ENCODE measurements at regions not wholly inside any gene's neighbourhood (a gene's known extent, or its start where the extent isn't known, plus 50 kb on each side); places are given as distances from the start of the nearest gene placed in this dataset.

GRCh38 chr13:64917566-64917965 lies 2312.6 kb downstream of the PCDH9 start:
- no peak for DNase-seq (ENCODE audit: low spot score)

- DNase-seq (ENCODE audit: low spot score) = no peak
Observed at GRCh38 chr13:64912141-64912540, 2318.0 kb downstream of the PCDH9 start.

DNA sequence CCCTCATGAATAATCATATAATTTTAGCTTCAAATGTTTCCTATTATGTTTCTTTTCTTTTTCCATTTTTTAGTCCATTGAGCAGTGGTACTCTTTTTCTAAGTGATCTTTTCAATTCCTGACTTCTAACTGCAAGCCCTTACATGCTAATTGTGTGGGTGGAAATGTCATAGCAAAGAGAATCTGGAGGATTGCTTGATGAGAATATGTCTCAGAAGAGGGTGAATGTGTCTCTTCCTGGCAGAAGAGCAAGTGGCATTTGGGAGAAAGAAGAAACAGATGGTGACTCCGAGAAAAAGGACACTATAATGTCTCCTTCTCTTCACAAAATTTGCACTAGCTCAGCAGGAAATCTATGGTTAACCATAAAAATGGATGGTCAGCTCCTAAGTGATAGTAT lies 2320.0 kb downstream of the PCDH9 start:
- DNase-seq (ENCODE audit: low spot score) = peak; percentile 31

GRCh38 chr13:64909184-64909583 lies 2321.0 kb downstream of the PCDH9 start:
- no peak for DNase-seq (ENCODE audit: low spot score)

DNA sequence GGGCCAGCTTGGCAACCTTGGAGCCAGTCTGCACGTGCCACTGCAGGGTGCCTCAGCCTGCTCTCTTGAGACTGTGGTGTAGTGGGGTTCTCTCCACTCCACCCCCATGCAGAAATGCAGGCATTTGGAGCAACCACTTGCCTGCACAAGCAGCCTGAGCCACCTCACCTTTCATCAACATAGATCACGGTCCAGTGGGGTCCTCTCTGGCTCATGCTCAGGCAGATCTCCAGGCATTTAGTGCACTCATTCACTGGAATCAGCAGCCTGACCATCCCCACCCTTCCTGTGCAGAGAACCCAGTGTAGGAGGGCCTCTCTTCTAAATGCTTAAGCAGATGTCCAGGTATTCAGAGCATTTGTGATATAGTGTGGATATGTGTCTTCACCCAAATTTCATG lies 2330.1 kb downstream of the PCDH9 start:
- no peak for DNase-seq (ENCODE audit: low spot score)

- DNase-seq (ENCODE audit: low spot score) = no peak
Observed at GRCh38 chr13:64884976-64885375, 2345.2 kb downstream of the PCDH9 start.

DNA sequence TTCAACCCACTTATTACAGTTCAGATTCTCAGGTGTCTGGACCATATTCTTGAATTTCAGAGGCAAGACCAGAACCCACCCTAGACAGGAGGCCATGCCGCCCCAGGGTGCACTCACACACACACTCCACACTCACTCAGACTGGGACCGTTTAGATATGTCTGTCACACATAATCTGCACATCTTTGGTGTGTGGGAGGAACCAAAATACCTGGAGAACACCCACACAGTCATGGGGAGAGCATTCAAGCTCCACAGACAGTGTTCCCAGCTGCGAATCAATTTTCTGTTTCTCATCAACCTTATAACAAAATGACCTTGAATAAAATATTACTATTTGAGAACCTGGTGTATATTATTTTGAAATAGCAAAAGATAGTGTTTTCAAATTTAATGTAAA lies 2353.0 kb downstream of the PCDH9 start:
- DNase-seq (ENCODE audit: low spot score) = no peak

DNA sequence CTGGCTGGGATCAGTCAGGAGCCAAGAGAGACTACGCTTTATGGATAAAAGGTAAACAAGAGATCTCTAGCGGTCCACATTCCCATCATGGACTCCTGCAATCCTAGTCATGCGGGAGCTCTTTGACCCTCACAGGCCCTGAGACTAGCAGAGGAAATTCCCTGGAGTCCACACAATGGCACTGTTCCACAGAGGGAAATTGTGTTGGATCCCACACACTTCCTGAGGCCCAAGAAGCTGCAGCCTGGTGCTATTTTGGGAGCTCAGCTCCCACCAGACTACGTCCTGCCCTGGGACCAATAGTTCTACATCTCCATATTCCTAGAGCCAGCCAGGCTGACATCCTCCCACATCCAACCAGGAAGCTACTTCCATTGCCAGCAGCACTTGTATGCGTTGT lies 2358.4 kb downstream of the PCDH9 start:
- DNase-seq (ENCODE audit: low spot score) = no peak

DNA sequence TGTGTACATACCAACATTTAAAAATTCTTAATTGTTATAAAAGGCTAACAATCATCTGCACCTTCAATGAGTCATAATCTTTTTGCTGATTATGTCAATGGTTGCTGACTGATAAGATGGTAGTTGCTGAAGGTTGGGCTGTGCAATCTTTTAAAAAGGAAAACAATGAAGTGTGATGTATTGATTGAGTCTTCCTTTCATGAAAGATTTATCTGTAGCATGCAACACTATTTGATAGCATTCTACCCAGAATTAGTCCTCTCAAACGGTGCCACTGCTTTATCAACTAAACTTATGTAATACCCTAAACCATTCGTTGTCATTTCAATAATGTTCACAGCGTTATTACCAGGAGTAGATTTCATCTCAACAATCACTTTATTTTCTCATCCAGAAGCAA lies 2360.6 kb downstream of the PCDH9 start:
- DNase-seq (ENCODE audit: low spot score) = no peak

GRCh38 chr13:64867856-64868255 lies 2362.3 kb downstream of the PCDH9 start:
- no peak for DNase-seq (ENCODE audit: low spot score)

DNA sequence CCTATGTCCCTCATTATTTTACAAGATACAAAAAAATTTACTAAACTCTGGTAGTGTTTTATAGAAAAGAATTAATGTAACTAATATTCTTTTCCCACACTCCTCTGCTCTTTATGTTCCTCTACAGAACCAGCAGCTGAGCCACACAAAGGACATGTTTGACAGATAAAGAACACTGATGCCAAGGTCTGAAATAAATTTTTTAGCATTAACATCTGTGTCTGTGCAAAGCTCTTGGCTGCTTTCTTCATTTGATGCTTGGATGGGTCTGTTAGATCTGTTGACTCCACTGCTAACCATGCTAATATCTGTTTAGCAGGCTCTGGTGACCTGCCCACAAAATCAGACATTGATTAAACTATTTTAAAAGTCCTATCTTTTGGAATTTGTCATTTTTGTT lies 2363.8 kb downstream of the PCDH9 start:
- DNase-seq (ENCODE audit: low spot score) = no peak

DNA sequence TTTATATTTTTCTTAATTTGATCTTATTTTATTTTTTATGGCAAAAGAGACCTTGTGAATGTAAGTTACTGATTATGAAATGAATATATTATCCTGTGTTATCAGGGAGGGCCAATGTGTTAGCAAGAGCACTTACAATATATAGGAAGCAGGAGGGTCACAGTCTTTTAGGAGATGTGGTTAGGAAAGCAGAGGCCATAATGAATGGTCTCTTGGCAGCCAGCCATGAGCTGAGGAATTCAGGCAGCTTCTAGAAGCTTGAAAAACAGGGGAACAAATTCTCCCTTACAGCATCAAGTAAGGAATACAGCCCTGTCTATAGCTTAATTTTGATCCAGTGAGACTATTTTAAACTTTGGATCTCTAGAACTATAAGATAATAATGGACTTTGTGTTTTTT lies 2374.6 kb downstream of the PCDH9 start:
- no peak for DNase-seq (ENCODE audit: low spot score)

DNA sequence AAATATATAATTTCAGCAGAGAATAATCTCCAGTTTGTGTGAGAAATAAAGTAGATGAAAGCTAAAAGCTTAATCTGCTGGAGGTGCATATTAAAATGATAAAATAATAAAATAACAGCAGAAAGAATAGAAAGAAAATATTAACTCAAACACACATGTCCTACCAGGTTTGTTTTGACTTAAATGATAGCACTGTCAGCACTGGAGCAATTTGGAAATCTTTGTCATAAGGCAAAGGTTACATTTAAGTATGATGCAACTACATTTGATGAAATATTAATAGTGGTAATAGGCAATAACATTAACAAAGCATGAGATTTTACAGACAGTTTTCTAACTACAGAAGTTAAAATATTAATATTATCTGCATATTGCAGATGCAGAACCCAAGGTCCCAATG lies 2380.1 kb downstream of the PCDH9 start:
- DNase-seq (ENCODE audit: low spot score) = no peak

DNA sequence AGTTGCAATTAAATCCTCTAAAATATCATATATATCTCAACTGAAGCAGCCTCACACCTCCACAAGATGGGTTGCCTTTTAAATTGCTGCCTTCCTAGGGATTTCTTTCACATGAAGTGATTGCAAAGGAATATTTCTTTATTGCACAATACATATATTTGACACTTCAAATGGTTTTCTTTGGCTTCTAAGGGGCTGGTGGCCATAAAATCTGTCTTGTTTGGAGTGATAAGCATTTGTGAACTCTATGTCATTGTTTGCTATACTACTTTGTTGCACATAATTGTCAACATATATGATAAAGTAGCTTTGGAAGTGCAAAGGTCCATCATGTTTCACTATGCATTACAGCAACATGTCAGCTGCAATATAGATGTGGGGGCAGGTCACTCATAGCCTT lies 2380.9 kb downstream of the PCDH9 start:
- no peak for DNase-seq (ENCODE audit: low spot score)

DNA sequence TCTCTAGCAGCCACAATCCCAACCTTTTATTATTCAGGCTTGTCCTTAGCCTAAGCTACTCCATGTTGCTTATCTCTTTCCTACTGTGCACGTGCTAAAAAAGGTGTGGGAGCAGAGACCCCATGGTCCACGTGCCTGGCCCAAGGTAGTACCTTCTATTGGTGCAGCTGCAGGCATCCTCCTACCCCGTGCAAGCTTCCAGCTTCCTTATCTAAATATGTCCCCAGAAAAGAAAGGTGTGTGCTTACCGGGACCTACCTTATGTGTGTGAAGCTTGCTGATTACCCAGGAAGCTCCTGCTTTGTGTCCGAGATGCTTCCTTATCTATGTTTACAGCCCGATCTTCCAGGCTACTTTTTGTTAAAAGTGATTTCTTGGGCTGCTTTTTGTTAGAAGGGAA lies 2382.4 kb downstream of the PCDH9 start:
- DNase-seq (ENCODE audit: low spot score) = no peak

DNA sequence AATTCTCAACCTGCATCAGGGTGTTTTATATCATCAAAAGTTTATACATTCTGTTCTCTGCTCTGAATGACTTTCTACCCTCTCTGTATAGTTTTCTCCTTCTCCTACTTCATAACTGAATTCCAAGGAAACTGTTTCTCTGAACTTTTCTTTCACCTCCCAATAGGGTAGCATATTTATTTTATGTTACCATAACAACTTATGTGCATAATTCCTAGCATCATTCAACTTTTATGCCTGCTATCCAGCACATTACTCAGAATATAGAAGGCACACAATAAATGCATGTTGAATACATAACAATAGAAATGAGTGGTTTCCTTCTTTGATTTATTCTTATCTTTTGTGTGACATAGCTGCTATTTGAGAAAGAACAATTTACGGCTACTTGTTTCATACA lies 2385.0 kb downstream of the PCDH9 start:
- DNase-seq (ENCODE audit: low spot score) = no peak

DNA sequence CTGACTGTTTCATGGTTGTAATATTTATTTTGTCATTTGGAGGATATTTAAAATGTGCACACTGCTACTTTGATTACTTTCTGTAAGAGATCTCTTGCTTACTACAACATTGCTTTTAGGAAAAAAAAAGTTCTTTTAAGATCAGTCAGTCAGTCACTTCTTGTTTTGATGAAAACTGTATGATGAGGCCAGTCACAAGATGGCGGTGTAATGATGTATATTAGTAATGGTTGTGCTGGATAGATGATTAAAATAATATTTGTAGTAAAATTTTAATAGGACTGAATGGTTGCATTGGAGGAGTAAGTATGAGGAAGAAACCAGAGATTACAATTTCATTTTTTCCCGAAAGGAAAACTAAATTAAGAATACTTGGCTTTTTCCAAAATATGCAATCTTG lies 2411.1 kb downstream of the PCDH9 start:
- DNase-seq (ENCODE audit: low spot score) = no peak

GRCh38 chr13:64817691-64818090 lies 2412.4 kb downstream of the PCDH9 start:
- DNase-seq (ENCODE audit: low spot score) = no peak

GRCh38 chr13:64810750-64811149 lies 2419.4 kb downstream of the PCDH9 start:
- no peak for DNase-seq (ENCODE audit: low spot score)

DNA sequence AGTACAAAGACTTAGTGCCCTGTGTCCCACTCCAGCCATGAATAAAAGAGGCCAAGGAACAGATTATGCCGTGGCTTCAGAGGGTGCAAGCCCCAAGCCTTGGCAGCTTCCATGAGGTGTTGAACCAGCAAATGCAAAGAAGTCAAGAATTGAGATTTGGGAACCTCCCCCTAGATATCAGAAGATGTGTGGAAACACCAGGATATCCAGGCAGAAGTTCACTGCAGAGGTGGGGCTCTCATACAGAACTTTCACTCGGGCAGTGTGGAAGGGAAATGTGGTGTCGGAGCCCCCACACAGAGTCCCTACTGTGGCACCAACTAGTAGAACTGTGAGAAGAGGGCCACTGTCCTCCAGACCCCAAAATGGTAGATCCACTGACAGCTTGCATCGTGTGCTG lies 2421.4 kb downstream of the PCDH9 start:
- DNase-seq (ENCODE audit: low spot score) = no peak

DNA sequence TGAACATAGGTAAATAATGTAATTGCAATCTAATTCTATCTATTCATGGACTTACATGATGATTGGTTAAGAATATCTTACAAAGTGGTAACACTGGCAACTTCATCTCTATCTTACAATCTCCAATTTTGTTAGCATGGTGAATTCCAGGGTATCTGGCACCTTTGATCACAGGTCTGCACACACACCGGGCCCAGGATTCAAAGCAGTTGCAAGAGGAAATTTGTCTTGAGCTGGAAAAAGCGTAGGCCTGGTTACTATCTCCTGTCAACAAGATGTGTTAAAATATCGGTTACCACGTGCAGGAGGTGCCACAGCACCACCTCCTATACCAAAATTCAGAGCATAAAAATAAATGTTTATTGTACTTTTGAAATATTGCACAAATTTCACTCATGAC lies 2428.4 kb downstream of the PCDH9 start:
- DNase-seq (ENCODE audit: low spot score) = no peak

DNA sequence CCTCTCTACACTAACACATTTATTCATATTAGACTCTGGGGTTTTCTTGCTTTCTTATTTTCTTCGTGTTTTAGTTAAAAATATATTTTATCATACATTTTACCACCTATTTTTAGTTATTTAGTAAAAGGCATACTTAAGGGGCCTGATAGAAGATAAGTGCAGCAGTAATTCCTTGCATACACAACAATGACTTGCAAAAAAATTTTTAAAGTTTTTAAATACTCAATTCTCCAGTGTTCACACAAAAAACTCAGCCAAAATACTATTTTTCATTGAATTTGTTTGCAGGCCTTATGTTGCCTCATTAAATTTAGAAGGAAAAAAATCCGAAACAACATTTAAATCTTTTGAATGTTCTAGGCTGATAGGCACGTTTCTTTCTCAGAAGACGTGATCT lies 2431.7 kb downstream of the PCDH9 start:
- DNase-seq (ENCODE audit: low spot score) = no peak

GRCh38 chr13:64793592-64793991 lies 2436.5 kb downstream of the PCDH9 start:
- DNase-seq (ENCODE audit: low spot score) = no peak

DNA sequence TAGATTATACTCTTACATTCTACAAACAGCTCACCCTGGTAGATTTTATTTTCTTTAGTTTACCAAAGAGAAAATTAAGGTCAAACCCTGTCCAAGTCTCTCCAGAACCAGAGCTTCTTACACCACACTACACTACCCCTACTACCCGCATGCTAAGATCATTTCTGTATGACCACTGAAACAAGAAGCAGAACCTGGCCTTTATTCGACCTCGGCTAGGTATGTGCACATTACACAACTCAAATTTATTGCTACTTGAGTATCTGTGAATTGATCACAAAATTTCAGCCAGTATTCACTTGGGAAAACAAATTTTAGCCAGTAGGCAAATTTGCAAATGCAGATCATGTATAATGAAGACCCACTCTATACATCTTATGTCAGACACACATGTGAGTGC lies 2437.0 kb downstream of the PCDH9 start:
- DNase-seq (ENCODE audit: low spot score) = no peak

DNA sequence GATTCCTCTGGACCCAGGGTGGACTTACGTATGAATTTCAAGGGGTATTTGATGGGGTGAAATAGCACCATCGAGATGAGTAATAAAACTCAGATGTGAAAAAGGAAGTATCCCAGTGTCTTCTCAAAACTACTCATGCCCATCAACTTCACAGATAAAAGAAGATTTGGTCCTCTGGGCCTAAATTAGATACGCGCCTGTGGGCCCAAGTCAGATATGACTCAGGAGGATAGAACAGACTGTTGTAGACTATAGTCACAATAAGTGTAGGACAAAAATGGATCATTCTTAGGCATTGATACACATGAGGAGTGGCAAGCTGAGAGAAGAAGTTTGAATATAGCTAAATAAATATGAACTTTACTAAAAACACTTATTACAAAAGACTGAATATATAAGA lies 2438.8 kb downstream of the PCDH9 start:
- DNase-seq (ENCODE audit: low spot score) = no peak
